TTC549 (cell line): ENCODE measurements at regions not wholly inside any gene's neighbourhood (a gene's known extent, or its start where the extent isn't known, plus 50 kb on each side); places are given as distances from the start of the nearest gene placed in this dataset.

Experiments
- FAIRE-seq: peaks from 2 replicates; lab custom pipeline; 2012; peaks lifted over from hg19 to GRCh38; lab: Jason Lieb, UNC

GRCh38 chr21:27761623-27762022, 794.7 kb upstream of the ADAMTS5 start:
- no peak for FAIRE-seq

GRCh38 chr21:27759820-27760219, 792.9 kb upstream of the ADAMTS5 start:
- FAIRE-seq = no peak

GRCh38 chr21:27759091-27759659, 792.3 kb upstream of the ADAMTS5 start:
- no peak for FAIRE-seq

GRCh38 chr21:27756191-27756590, 789.3 kb upstream of the ADAMTS5 start:
- FAIRE-seq = no peak

- no peak for FAIRE-seq
Measured at GRCh38 chr21:27743971-27744564, 777.2 kb upstream of the ADAMTS5 start.

GRCh38 chr21:27741736-27742135, 774.8 kb upstream of the ADAMTS5 start:
- no peak for FAIRE-seq

GRCh38 chr21:27740084-27740483, 773.2 kb upstream of the ADAMTS5 start:
- FAIRE-seq = no peak

GRCh38 chr21:27739187-27739586, 772.3 kb upstream of the ADAMTS5 start:
- no peak for FAIRE-seq

- no peak for FAIRE-seq
Measured at GRCh38 chr21:27735699-27736098, 768.8 kb upstream of the ADAMTS5 start.

- no peak for FAIRE-seq
Measured at GRCh38 chr21:27734146-27734545, 767.3 kb upstream of the ADAMTS5 start.

- FAIRE-seq = no peak
Measured at GRCh38 chr21:27725916-27726315, 759.0 kb upstream of the ADAMTS5 start.

- no peak for FAIRE-seq
Measured at GRCh38 chr21:27722095-27722494, 755.2 kb upstream of the ADAMTS5 start.

- FAIRE-seq = no peak
Measured at GRCh38 chr21:27721675-27722074, 754.8 kb upstream of the ADAMTS5 start.

GRCh38 chr21:27719226-27719625, 752.3 kb upstream of the ADAMTS5 start:
- FAIRE-seq = no peak

- no peak for FAIRE-seq
Measured at GRCh38 chr21:27715131-27715530, 748.2 kb upstream of the ADAMTS5 start.

GRCh38 chr21:27713154-27714109, 746.5 kb upstream of the ADAMTS5 start:
- FAIRE-seq = no peak

- no peak for FAIRE-seq
Measured at GRCh38 chr21:27704567-27705166, 737.8 kb upstream of the ADAMTS5 start.

- FAIRE-seq = no peak
Measured at GRCh38 chr21:27703791-27704190, 736.9 kb upstream of the ADAMTS5 start.

- FAIRE-seq = peak; percentile 85
Measured at GRCh38 chr21:27700974-27701614, 734.2 kb upstream of the ADAMTS5 start.

- FAIRE-seq = no peak
Measured at GRCh38 chr21:27695246-27695645, 728.4 kb upstream of the ADAMTS5 start.

GRCh38 chr21:27694667-27695066, 727.8 kb upstream of the ADAMTS5 start:
- FAIRE-seq = no peak

- no peak for FAIRE-seq
Measured at GRCh38 chr21:27693376-27693775, 726.5 kb upstream of the ADAMTS5 start.
